ENCODE measurements at regions not wholly inside any gene's neighbourhood (a gene's known extent, or its start where the extent isn't known, plus 50 kb on each side); places are given as distances from the start of the nearest gene placed in this dataset.

DNA sequence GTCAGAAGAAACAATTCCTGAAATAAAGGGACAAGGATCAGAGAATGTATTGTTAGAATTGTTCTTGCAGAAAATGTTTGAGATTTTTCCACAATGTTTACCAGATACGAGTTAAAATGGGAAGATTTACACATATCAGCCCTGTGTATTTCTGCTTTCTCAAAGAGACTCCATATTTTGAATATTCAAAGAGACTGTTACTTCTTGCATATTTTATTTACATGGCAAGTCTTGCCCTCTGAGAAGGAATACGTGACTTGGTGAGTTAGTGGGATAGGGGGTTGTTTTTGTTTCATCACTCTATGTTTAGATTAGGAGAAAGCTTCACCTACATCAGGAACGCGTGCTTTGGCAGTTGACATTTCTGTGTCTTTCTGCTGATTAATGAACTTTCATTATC is 56.1 kb upstream of the ZDHHC17 start:
- DNase-seq (ENCODE audit: low spot score): no peak

GRCh38 chr12:76708296-76708695 is 55.6 kb upstream of the ZDHHC17 start:
- DNase-seq (ENCODE audit: low spot score): no peak

DNA sequence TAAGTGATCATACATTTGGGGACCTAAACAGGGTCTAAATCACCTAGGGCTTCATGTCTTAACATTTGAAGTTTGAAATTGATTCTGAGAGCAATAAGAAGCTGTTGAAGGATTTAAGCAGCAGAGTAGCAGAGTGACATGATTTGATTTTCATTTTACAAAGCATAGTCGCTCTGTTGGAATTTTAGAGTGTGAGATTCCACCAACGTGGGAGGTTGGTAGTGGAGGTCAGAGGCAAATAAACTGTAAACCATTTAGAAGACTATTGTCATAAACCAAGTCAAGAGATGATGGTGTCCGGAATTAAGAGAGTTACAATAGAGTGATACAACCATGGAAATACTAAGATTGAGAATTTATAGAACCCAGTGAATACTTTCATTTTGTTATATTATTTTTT is 52.7 kb upstream of the ZDHHC17 start:
- DNase-seq (ENCODE audit: low spot score): no peak

DNA sequence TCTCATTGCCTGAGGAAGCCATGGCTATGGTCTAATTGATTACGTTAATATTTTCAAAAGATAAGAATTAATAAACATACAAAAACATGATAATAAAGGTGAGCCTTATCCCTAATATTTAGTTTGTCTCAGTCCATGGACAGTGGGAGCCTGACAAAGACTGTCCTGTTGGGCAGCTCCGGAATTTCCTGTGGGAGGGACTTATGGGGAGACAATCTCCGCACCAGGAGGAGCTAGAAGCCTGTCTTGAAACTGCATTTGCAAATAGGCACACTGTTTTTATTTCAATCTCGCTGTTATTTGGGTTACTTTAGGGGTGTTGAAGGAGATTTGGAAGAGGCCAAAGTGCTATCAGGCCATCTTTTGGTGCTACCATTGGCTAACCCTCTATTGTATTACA is 50.8 kb upstream of the ZDHHC17 start:
- DNase-seq (ENCODE audit: low spot score): no peak

GRCh38 chr12:76713986-76714385 is 49.9 kb upstream of the ZDHHC17 start:
- no peak for DNase-seq (ENCODE audit: low spot score)

All from NAMALWA (cell line).